Upper lobe of left lung (tissue), 6 donors: ENCODE measurements at regions not wholly inside any gene's neighbourhood (a gene's known extent, or its start where the extent isn't known, plus 50 kb on each side); places are given as distances from the start of the nearest gene placed in this dataset.
"Not testable (repeated sequence)": the region's sequence is repeated elsewhere in the genome, so short reads cannot be mapped to it uniquely, and the experiment has no call there.

Source experiments
- ATAC-seq, 2 donors: fragments of 200-7000 bp; cut with Tn5 transposase; one replicate each; pipeline ENCODE4 v1.9.1; 2022; ENCODE audit warnings: mild to moderate bottlenecking in 2 of 2, moderate library complexity in 2 of 2; ENCODE audit not compliant: low FRiP score in 2 of 2
- DNase-seq, 2 donors: peaks; one replicate each; pipeline ENCODE4 v3.0.0-alpha.2; 2019 to 2020
- H3K27ac ChIP-seq, 4 donors: fragments of 200-600 bp; sonication (generic); one replicate each; pipeline ENCODE4 v1.5.1; 2016 to 2019
- H3K27me3 ChIP-seq, 4 donors: fragments of 200-600 bp; sonication (generic); one replicate each; pipeline ENCODE4 v1.5.1; 2017 to 2019
- H3K36me3 ChIP-seq, 4 donors: fragments of 200-600 bp; sonication (generic); one replicate each; pipeline ENCODE4 v1.5.1; 2016 to 2019
- H3K4me1 ChIP-seq, 4 donors: fragments of 200-600 bp; sonication (generic); one replicate each; pipeline ENCODE4 v1.5.1; 2018 to 2019
- H3K4me3 ChIP-seq, 4 donors: fragments of 200-600 bp; sonication (generic); one replicate each; pipeline ENCODE4 v1.5.1; 2017 to 2019; ENCODE audit warnings: mild to moderate bottlenecking in 2 of 4, moderate library complexity in 1 of 4
- H3K9me3 ChIP-seq, 4 donors: fragments of 200-600 bp; sonication (generic); one replicate each; pipeline ENCODE4 v1.5.1; 2018 to 2019
- CTCF ChIP-seq, 6 experiments: fragments of 450-650 bp in 4 of 6; fragments of 200-600 bp in 2 of 6; sonication (generic) in 2 of 6; IDR thresholded peaks; one replicate each; pipeline ENCODE4 v1.5.1; 2016 to 2019; ENCODE audit warnings: antibody characterized with exemption in 6 of 6
- EP300 ChIP-seq, 4 donors: sonication (generic); formaldehyde crosslinking; IDR thresholded peaks; one replicate each; pipeline ENCODE4 v1.5.1; 2017; ENCODE audit warnings: antibody characterized with exemption in 4 of 4, control low read depth in 2 of 4
- POLR2A ChIP-seq, 4 donors: fragments of 450-650 bp; IDR thresholded peaks; one replicate each; pipeline ENCODE4 v1.5.1; 2016 to 2017; ENCODE audit warnings: antibody characterized with exemption in 4 of 4, mild to moderate bottlenecking in 2 of 4
- POLR2AphosphoS5 ChIP-seq, 2 donors: sonication (generic); formaldehyde crosslinking; IDR thresholded peaks; one replicate each; pipeline ENCODE4 v1.5.1; 2017; ENCODE audit warnings: antibody characterized with exemption in 2 of 2
- WGBS, 2 donors: methylation state at CpG; one replicate each; pipeline ENCODE4 v1.1.5; 2017 to 2018; 5-methylcytosine and 5-hydroxymethylcytosine counted together
- donor health status: DM: no; HTN: no; CAD: no; lungs with moderate emphysema.
- donor health status: DM: no; HTN: yes; CAD: no; lungs with severe emphysema.

DNA sequence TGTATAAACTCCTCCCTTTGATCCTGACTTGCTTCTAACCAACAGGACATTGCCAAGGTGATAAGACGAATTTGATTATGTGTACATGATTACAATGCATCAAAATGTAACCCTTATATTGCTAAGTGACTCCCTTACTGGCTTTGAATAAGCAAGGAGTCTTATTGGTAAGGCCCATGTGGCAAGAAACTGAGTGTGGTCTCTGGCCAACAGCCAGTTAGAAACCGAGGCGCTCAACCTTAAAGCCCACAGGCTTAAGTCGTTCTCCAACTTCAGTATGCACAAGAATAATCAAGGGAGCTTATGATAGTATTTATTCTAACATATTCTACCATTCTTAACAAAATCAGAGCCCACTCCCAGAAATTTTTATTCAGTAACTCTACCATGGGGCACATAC, 374.2 kb upstream of the F9 start:
- H3K4me3 ChIP-seq, result no peak overlapping the region
- H3K36me3 ChIP-seq, result no peaks in the 10 kb centered on the region
- H3K4me1 ChIP-seq, result no peaks in the 10 kb centered on the region
- no peaks in the 10 kb centered on the region for H3K9me3 ChIP-seq
- H3K27ac ChIP-seq, result no peak overlapping the region
- H3K27me3 ChIP-seq, result no peaks in the 10 kb centered on the region
- TF ChIP-seq CTCF (IDR thresholded peaks at IDR 0.05) (no peak), POLR2AphosphoS5 (IDR thresholded peaks at IDR 0.05) (no peak), EP300 (IDR thresholded peaks at IDR 0.05) (no peak), POLR2A (IDR thresholded peaks at IDR 0.05) (no peak)
- WGBS, 2 donors, result 75 to 87% methylated on average over 4 of the region's 4 CpGs
- ATAC-seq, result no peak
- no peak for DNase-seq

GRCh38 chrX:139146625-139147024, 383.9 kb upstream of the F9 start:
- H3K27ac ChIP-seq, H3K9me3 ChIP-seq, H3K27me3 ChIP-seq, H3K4me3 ChIP-seq, H3K36me3 ChIP-seq, H3K4me1 ChIP-seq, DNase-seq, ATAC-seq: not testable (repeated sequence)
- 80 to 94% methylated on average over 5 of the region's 5 CpGs for WGBS, 2 donors

DNA sequence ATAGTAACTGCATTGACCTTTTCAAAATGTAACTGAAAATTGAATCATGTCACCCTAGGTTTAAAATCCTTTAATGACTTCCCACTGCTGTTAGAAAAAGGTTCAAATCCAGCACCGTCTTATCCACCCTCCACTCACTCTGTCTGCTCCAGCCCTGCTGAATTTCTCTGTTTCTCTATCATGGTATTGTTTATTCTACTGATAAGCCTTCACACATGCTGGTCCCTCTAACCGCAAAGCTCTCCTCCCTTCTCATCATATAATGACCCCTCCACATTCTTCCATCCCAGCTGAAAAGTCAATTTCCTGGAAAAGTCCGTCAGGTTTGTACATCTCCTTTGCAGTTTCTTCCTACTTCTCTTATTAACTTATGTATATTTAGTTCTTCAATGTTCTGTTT, 389.2 kb upstream of the F9 start:
- WGBS, 2 donors, result 59 to 78% methylated on average over 3 of the region's 3 CpGs
- TF ChIP-seq CTCF (IDR thresholded peaks at IDR 0.05) (no peak), EP300 (IDR thresholded peaks at IDR 0.05) (no peak), POLR2A (IDR thresholded peaks at IDR 0.05) (no peak), POLR2AphosphoS5 (IDR thresholded peaks at IDR 0.05) (no peak)

GRCh38 chrX:139134316-139134715, 396.2 kb upstream of the F9 start:
- no peaks in the 10 kb centered on the region for H3K36me3 ChIP-seq
- H3K4me1 ChIP-seq, result no peaks in the 10 kb centered on the region
- no peaks in the 10 kb centered on the region for H3K9me3 ChIP-seq
- no peak overlapping the region for H3K27ac ChIP-seq
- ATAC-seq, result no peak
- WGBS, 2 donors, result 81 to 84% methylated on average over 5 of the region's 5 CpGs
- no peak for TF ChIP-seq CTCF (IDR thresholded peaks at IDR 0.05)
- no peak for TF ChIP-seq EP300 (IDR thresholded peaks at IDR 0.05)
- no peak for TF ChIP-seq POLR2AphosphoS5 (IDR thresholded peaks at IDR 0.05)
- TF ChIP-seq POLR2A (IDR thresholded peaks at IDR 0.05), result no peak
- DNase-seq, result no peak
- H3K27me3 ChIP-seq, result no peaks in the 10 kb centered on the region
- H3K4me3 ChIP-seq, result no peak overlapping the region

More for the DNA sequence above, 389.2 kb upstream of the F9 start:
- no peaks in the 10 kb centered on the region for H3K36me3 ChIP-seq
- no peaks in the 10 kb centered on the region for H3K27me3 ChIP-seq
- DNase-seq (no peak), ATAC-seq (no peak)
- H3K27ac ChIP-seq, result no peak overlapping the region
- H3K4me1 ChIP-seq, result no peaks in the 10 kb centered on the region
- no peak overlapping the region for H3K4me3 ChIP-seq
- H3K9me3 ChIP-seq, result no peaks in the 10 kb centered on the region

DNA sequence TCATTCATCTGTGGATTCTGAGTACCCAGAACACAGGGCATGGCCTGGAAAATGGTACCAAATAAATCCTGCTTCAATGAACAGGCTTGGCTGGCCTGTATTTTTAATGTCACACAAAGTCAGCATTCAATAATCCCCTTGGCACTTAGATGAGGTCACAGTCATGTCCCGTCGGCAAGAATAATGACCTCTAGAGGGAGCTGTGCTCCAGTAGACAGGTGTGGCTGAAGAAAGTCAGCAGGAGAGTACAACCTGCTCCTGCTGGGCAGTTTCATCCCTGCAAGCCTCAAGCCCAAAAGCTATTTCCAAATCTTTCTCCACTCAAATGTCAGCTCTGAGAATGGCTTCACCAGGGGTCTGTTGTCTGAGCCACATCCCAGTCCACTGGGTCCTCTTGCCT, 404.0 kb upstream of the F9 start:
- Histone ChIP-seq H3K4me3 (no peak overlapping the region), H3K27ac (no peak overlapping the region), H3K9me3 (no peaks in the 10 kb centered on the region), H3K36me3 (no peaks in the 10 kb centered on the region), H3K4me1 (no peaks in the 10 kb centered on the region), H3K27me3 (no peaks in the 10 kb centered on the region)
- peak in 1 of 2 donors; percentile 36 for DNase-seq
- TF ChIP-seq CTCF (IDR thresholded peaks at IDR 0.05), result peak in 3 of 6 experiments; percentile 49 to 61 (median 52)
- TF ChIP-seq POLR2A (IDR thresholded peaks at IDR 0.05), result no peak
- peak in 1 of 2 donors; percentile 81 for ATAC-seq
- 7% methylated on average over 2 of the region's 2 CpGs; no CpG with 5 or more reads in 1 of the 2 donors for WGBS, 2 donors
